NAMALWA (cell line): ENCODE measurements at regions not wholly inside any gene's neighbourhood (a gene's known extent, or its start where the extent isn't known, plus 50 kb on each side); places are given as distances from the start of the nearest gene placed in this dataset.

Experiments used
- DNase-seq: peaks from one replicate; pipeline ENCODE4 v3.0.0-alpha.2; 2015; ENCODE audit warnings: low spot score

DNA sequence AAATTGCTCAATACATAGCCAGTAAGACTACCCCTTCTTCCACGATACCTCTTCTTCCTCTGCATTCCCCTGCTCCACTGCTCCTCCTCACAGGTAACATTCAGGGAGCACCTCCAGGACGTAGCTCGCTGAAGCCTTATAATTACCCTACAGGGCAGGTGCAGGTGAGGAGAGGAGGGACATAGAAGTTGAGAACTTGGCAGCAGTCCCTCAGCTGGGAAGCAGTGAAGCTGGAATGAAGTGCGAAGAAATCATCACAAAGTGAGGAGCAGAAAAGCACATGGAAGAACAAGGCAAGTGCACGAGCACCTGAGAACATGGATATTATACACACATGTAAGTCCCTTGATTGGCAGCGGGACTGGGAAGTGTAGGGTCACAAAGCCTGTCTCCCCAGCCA is 118.2 kb downstream of the HSD17B3 start:
- no peak for DNase-seq

DNA sequence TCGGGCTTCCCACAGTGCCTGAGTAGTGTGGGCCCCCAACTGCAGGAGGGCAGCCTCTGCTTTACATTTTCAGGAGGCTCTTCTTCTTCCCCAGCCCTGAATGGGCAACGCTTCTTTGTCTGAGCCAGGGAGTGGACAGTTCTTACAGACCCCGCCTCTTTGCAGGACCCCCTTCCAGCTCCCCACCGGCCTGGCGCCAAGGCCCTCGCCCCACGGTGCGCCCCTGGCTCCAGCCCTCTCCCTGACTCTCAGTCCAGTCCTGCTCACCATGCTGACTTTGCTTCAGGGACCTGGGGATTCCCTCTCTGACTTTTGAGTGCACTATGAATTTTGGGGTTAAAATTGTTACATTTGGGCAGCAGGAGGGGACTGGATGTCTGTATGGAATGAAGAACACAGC is 123.8 kb downstream of the HSD17B3 start:
- DNase-seq = no peak

DNA sequence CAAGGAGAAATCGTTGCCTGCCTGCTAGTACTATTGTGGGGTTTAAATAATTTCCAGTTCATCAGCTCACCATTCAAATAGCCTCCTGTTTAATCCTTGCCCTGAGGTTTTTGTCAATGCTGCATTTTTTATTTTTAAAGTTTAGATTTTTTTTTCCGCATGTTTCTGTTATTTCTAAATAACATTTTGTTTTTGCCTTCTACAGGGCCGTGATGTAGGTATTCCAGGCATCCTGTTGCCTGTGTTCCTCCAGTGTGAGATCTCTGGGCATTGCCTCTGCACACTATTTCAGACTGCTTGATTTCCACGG is 124.3 kb downstream of the HSD17B3 start:
- DNase-seq = no peak

DNA sequence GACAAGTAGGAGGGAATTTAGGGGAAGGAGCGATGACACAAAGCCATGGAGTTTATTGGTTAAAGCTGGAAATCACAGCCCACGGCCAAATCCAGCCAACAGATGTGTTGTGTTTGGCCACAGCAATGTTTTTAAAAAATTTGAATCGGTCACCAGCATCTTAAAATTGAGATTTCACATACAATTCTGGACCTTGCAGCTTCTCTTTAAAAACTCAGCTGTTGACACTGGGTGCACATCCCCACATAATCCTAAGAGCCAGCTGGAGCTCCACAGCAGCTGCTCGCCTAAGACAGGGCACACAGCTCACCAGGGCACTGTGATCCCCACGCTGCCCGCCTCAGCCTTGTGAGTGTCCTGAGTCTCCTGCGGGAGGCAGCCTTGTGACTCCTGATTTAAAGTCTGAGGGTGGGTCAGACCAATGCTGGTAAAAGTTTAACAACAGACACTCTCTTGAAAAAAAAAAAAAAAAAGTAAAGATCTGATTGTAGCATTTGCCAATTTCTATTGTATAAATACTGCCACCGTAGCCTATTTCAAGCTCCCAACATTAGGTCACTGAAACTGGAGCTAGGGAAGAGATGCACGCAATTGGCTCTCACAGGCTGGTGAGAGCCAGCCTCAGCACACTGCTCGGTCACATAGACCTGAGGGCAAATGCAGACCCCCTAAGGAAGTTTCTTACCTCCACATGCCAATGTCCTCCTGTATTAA is 124.8 kb downstream of the HSD17B3 start:
- DNase-seq = no peak

DNA sequence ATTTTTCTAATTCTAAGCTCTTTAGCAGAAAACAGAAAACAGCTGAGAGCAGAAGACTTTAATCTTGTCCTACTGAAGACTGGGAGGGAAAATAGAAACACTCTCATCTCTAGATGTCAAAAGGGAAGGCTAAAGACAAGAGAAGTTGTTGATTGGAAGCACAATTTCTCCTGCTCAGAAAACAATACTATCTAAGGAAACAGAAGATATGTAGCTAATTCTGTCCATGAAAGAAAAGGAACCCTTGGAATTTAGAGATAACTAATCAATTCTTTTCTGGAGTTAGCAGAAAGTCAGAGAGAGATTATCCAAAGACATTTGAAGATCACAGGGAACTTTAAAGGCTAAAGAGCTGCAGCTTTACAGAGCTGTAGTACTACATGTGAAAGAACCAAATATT is 126.2 kb downstream of the HSD17B3 start:
- DNase-seq = no peak

DNA sequence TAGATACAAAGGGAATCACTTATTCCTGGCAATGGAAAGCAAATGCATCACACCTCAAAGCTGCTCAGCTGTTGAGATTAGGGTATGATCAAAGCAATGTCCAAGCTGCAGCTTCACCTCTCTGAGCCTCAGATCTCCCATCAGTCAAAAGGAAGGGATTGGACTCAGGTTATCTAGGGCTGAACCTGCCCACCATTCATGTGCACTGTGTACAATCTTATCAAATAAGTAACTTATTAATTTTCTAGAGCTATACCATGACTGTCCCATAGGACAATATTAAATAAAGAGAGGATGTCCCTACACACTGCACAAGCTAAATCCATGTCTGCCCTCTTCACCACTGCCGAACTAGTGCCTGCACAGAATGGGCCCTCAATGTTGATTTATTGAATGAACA is 127.0 kb downstream of the HSD17B3 start:
- no peak for DNase-seq

DNA sequence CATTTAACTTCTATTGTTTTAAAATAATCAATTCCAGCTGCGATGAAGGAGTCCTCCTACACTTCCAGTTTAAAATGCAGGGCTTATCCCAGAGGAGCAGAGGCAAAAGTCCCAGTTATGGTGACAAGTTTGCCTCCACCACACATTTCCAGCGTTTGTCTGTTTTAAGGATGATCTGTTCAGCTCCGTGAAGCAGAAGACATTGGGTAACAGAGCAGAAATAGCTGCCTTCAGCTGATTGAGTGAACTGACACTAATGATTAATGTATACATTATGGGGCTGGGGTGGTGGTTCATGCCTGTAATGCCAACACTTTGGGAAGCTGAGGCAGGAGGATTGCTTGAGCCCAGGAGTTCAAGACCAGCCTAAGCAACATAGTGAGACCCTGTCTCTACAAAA is 127.6 kb downstream of the HSD17B3 start:
- no peak for DNase-seq

DNA sequence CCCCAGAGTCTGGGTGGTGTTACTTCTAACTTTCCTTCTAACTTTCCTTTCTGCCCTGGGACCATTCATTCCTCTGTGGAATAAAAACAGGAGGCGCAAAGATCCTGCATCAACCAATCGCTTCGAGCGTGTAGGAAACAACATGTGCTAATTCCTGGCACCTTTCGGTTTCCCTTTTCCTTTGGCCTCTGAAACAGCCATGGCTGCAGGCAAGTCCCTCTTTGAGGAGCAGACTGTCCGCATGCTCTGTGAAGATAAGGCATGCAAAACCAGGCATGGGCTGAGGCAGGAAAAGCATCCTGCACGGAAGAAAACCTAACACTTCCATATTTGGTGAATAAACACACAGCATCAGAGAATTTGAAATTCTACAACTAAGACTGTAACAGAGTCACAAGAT is 128.3 kb downstream of the HSD17B3 start:
- DNase-seq = no peak

DNA sequence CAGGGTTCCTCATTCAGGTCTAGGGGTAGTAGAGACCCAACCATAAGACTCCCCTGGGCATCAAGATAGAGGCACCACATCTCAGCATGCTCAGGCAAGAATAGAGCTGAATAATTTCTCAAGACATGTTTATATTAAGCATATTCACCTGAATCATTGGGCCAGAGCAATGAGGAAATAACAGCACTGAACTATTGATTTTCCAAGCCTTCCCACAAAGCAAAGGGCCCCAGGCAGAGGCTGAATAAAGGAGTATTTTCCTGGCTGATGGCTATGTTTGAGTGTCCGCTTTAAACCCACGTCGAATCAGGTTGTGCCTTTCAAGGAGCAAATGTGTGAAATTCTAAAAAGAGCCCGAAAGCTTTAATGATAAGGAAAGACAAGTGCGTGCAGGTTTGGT is 129.2 kb downstream of the HSD17B3 start:
- no peak for DNase-seq

DNA sequence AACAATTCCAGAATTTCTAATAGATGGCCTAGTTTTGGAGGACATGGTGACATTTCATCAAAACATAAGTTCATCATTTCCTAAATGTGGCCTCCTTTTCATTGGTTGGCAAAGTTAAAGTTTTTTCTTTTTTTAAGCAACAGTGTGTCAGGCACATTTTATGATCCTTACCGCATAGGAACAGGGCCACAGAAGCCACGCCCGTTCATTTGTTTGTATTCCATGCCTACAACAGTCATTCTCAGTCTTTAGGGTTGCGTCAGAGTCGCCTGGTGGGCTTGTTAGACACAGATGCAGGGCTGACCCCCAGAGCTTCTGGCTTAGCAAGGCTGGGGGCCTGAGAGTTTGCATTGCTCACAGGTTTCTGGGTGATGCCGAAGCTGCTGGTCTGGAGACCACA is 130.2 kb downstream of the HSD17B3 start:
- DNase-seq = no peak

DNA sequence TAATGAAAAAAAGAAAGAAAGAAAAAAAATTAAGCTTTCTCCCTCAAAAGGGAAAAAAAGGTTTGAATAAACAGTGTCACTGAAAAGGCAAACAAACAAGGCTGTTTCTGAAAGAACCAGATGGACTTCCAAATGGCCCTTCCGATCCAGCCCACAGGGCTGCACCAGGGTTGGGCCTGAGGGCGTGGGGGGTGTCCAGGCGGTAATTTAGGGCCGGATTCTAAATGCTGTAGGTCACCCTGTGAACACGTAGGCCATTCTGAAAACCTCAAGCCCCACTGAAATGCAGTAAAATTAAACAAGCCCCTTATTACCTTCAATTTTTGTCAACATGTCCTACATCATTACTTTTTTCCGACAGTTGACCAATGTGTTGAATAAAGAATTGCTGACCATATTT is 132.1 kb downstream of the HSD17B3 start:
- DNase-seq = no peak

DNA sequence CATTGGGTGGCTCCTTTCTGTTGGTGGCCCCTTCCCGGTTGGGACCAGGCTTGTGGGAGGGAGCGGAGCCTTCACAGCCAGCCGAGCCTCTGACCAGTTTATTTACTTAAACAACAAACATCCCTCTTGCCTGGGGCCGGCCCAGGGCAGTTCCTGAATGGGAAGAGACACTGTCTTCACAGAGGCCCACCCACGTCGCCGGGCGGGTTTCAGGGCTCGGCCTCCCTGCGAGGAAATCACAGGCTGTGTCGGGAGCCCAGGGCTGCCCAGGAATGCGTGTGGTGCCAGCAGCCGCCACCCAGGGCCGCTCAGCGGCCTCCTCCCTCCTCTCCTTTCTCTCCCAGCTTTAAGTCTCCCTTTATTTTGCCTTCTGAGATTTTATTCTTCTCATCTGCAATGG is 132.5 kb downstream of the HSD17B3 start:
- no peak for DNase-seq

DNA sequence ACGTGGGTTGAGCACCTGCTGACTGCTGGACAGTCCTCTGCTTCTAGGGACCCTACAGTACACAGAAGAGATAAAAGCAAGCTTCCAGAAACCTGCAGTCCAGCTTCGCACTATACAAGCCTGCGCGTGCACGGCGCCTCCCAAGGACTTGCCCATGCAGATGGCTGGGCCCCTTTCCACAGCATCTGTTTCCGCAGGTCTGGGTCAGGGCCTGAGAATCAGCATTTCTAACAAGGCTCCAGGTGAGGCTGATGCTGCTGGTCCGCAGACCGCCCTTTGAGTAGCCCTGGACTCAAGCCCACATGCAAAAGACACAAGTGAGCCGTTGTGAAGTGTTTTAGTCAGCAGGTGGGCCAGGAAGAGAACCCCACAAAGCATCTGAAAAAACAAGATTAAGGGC is 133.1 kb downstream of the HSD17B3 start:
- no peak for DNase-seq

DNA sequence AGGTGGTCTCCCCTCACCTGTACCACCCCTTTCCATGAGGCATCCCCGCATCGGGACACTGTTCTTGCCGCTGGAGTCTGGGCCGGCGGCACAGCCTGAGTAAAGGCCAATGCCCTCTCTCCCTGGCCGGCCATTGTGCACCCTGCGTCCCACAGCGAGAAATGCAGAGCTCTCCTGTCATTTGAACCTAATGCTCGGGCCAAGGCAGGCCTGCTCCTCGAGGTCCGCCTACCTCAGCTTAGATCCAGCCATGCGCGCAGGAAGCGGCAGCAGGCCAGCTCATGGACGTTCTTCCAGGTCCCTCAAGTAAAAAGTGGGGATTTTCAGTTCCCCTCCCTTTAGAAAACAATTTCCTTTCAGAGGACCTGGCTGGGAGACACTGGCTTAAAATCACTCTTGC is 135.0 kb downstream of the HSD17B3 start:
- DNase-seq = no peak

DNA sequence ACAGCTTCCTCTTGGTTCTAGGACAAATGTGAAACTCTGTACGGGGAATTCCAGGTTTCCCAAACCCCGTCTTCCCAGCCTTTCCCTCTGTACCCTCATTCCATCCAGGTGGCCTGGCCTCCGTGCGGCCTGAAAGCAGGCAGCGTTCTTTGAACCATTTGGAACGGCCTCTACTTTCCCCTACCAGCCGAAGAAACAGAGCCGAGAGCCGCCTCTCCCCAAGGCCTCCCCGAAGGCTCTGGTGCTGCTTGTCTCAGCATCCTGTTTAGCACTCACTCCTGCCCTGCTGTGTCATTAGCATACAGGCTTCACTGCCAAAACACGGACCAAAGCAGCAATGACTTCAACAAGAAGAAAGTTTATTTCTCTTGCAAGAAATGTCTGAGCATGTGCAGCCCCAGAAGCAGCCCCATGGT is 137.7 kb downstream of the HSD17B3 start:
- DNase-seq = no peak

DNA sequence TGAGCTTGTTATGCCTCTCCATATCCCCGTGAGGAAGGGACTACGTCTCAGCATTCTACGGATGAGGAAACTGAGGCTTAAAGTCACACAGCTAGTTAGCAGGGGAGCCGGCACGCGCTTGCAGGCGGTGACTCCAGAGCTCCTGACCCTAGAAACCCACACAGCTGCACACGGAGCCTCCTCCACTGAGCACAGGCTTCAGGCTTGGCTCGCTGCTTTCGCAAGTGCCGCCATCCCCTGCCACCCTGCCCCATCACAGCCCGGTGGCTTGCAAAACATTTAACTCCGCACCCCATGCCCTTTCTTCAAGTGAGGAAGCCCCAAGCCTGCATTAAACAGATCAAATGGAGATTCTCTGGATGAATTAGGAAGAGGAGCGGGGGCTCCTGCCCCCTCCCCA is 138.3 kb downstream of the HSD17B3 start:
- DNase-seq = no peak

DNA sequence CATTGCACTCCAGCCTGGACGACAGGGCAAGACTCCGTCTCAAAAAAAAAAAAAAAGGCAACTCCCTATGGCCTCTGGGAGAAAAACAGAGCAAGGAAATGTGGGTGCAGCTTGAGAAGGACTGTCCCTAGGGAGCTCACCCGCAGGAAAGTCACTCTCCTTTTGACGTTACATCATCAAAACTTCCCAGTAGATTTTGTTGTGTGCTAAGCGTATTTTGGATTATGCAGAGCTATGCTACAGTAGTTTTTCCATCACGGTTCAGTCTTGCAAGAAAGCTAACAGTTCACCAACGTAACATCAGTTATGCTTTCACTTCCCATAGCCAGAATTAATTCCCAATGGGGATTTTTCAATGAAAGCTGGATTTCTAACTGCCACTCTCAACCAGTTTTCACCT is 138.8 kb downstream of the HSD17B3 start:
- DNase-seq = no peak

DNA sequence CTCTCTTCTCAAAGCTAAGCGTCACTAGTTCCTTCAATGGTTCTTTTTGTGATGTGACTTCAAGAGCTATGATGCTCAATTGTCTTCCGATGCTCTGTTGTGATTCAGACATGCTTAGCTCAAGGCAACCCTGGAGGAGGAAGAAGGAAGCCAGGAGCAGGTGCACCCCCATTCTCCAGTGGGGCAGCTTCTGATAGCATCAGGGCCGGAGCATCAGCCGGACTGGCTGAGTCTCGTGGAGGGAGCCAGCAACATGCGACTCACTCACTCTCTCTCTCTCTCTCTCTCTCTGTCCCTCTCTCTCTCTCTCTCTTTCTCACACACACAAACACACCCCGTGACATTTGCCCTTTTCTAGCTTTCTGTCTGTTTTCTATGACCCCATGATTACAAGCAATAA is 140.2 kb downstream of the HSD17B3 start:
- no peak for DNase-seq

DNA sequence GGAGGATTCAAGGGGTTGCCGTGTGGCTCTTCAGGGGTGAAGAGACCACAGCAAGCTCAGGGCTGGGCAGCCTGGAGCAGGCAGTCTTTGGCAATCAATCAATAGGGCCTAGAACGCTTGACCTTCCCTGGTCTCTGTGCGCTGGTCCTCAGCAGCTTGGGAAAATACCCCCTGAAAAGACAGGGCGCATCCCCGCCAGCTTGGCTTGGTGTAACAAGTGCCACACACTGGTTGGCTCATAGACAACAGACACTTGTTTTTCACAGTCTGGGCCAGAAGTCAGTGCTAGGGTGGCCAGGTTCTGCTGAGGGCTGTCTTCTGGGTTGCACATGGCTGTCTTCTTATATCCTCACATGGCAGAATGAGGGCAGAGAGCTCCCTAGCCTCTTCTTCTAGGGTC is 141.1 kb downstream of the HSD17B3 start:
- DNase-seq = no peak

DNA sequence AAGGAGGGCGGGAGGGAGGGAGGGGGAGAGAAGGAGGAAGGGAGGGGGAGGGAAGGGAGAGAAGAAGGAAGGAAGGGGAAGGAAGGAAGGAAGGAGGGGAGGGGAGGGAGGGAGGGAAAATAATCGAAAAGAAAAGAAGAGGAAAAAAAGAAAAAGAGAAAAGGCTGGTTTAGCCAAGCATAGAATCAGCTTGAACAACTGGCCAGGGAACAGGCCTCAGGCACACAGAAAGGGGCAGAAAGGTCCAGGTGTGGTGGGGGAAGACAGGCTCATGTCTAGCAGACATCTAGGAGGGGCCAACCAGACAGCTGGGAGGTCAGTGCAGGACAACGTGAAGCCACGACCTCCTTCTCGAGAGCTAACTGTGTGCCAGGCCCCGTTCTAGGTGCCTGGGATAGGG is 141.8 kb downstream of the HSD17B3 start:
- DNase-seq = no peak

DNA sequence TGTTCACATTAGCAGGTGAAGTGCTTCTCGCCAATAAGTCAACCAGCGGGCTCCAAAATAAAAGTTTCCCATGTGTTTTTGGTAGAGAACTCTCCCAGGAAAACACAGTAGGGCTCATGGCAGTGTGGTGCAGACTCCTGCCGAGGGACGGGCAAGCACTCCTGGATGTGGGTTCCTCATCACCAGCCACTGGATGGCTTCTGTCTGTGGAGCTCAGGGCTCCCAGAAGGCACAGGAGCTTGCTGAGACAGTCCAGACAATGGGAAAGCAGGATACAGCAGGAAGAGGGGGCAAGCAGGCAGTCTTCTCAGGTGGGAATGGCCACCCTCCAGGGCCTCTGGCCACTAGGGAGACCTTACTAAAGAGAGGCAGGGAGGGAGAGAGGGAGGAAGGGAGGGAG is 142.4 kb downstream of the HSD17B3 start:
- DNase-seq = no peak

DNA sequence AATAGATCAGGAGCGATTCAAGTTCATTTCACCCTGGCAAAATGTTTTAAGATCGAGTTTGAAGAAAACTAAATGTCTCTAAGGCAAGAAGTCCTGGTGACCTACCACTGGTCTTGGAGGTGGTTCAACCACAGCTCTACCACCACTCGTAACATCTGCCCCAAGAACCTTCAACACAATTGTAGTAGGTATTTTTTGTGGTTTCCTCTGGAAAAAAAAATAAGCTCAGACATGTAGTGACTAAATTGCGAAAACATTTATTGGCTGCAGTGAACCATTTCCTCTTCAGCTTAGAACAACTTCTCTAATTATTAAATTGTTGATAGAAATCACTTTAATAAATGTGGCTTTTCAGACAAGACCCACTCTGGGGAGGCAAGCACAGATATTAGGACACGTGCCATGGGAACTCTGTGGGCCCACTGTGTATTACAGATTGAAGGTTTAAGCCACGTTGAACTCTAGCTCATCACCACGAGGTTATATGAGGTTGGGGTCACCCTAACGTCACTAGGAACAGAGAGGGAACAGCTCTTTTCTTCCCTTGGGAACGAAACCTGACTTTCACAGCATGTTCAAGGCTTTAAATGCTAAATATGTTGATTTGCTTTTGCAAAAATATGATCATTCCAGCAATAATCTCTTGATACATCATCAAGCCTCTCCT is 142.9 kb downstream of the HSD17B3 start:
- DNase-seq = no peak

DNA sequence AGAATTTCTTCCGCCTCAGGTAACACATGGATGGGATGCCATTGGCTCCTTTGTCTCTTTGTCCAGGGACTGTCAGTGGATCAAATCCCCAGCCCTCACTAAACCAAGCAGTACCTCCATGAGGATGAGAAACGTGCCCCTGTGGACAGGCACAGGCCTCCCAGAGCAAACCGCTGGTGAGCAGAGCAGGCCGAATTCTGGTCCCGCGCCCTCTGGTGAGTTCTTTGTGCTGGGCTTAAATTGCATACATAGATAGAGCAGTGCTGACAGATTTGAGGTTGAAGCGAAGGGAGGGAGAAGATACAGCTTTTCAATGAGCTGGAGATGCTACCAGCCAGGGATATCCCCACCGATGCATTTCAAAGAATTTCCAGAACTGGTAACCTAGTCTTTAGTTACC is 143.8 kb downstream of the HSD17B3 start:
- DNase-seq = no peak

DNA sequence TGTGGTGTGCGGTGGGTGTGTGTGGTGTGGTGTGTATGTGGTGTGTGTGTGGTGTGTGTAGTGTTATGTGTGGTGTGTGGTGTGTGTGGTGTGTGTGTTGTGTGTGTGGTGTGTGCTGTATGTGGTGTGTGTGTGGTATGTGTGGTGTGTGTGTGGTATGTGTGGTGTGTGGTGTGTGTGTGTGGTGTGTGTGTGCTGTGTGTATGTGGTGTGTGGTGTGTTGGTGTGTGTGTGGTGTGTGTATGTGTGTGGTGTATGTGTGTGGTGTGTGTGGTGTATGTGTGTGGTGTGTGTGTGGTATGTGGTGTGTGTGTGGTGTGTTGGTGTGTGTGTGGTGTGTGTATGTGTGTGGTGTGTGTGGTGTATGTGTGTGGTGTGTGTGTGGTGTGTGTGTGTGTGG is 144.3 kb downstream of the HSD17B3 start:
- DNase-seq = no peak
